ENCODE measurements at regions not wholly inside any gene's neighbourhood (a gene's known extent, or its start where the extent isn't known, plus 50 kb on each side); places are given as distances from the start of the nearest gene placed in this dataset.

DNA sequence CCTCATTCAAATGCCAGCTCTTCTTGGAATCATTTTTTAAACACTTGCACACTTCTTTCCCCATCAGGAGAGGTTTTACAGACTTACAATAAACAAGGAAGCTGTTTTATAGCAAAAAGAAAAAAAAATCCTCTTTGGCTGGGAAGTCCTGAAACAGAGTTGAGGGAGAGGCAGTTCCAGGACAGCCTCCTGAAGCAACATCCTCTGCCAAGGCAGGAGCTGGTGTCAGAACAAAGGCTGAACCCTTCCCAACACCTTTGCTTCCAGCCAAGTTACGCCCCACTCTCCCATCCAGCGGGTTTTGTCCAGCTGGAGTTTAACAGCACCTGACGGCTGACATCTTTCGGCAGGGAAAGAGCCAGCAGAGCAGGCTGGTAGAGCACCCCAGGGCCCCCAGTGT, 287.8 kb downstream of the RRAGC start:
- no peak for DNase-seq (ENCODE audit: low read depth)

DNA sequence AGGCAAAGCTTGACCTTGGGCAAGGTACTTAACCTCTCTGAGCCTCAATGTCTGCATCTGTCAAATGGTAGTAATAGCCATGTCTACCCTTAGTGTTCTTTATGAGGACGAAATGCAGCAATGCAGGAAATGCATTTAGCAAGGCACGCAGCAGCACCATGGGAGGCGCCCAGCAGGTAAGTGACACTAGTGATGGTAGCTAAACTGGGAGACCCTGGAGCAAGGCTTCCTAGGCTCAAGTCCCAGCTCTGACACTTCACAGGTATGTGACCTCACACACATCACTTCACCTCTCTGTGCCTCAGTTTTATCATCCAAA, 289.0 kb downstream of the RRAGC start:
- no peak for DNase-seq (ENCODE audit: low read depth)

DNA sequence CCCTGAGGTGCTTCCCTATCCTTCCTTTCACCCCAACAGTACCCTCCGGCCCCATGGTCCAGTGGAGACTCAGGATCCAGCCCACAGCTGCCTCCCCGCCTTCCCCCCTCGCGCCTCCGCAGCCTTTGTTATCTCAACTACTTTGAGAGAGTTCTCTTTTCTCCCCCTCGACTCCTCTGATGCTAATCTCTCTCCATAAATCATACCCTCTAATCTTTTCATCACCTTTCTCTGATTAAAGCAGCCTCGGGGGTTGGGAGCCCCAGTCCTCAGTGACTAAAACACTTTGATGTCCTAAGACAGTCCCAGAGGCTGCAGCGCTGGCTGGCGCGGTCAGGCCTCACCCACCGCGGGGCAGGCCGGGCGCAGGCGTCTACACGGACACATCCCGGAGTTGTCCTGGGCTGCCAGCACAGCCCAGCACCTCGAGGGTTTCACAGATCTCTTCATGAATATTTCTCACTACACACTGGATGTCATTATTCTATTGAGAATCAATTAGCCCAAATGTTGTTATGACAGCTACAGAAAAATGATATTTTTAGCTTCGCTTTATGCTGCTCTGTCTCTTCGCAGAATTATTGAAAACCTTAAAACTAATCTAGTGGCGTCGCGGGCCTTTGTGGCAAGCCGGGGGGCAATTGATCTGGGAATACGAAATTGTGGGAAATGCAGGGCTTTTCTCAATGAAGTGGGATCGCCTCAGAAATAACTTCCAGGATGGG, 289.5 kb downstream of the RRAGC start:
- DNase-seq (ENCODE audit: low read depth): no peak

DNA sequence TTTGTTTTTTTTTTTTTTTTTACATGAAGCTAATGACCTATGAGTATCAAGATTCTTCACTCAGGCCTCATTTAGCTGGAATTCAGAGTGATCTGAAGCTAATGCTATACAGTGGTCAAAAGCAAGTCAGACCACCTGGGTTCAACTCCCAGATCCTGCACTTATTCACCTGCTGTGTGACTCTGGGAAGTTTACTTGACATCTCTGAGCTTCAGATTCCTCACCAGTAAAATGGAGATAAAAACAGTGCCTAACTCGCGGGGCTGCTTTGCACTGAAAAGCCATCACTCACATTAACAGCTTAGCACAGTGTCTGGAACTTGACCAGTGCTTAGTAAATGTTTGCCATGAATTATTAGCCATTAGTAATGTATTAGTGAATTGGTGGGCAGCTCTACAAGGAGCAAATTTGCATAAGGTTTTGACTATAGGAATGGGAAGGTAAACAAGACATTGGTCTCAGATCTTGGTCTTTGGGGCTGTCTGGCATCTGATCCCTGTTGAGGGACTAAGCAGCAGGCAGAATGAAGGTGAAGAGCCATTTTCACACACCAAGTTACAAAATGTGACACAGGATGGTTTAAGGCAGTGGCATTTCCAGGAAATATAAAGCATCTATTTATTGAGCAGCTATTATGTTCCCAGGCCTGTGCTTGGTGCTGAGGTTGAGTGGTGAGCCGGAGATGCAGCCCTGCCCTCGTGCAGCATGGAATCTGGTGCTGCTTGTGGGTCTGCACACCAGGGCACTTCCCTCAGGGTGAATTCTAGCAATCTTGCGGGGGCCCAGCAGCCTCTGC, 291.3 kb downstream of the RRAGC start:
- DNase-seq (ENCODE audit: low read depth): no peak

DNA sequence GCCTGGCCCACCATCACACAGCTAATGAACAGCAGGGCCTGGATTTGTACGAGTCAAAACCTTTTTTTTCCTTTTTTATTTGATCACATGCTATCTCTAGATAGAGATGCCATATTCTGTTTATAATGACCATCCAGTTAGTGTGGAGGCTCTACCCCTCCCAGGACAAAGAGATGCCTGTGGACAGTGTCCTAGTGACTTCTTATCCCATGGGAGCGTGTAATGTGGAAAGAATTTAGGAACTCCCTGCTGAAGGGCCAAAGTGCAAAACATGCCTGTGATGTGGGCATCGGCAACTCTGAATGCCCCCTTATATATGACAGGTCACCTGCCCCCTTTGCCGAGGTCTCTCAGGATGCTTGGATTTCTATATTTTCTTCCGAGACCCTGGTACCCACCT, 292.2 kb downstream of the RRAGC start:
- DNase-seq (ENCODE audit: low read depth): no peak

DNA sequence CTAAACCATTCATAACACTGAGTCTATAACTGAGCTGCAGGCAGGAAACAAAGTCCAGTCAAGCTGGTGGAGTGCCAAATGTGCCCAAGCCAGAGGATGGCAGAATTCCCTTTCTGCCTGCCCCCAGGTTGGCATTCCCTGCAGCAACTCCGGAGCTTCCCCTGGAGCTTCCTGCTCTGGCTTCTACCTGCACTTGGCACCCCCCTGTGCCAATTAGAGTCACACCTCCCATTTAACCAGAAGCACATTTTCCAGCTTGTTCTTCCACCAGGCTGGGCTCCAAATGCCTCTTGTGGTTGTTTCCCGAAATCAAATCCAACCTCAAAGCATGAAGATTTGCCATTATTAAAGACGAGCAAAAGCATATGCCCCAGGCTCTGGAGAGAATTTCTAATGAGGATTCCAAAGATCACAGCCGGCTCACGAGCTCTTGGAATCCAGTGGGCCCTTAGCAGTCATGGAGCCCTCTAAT, 294.5 kb downstream of the RRAGC start:
- no peak for DNase-seq (ENCODE audit: low read depth)

DNA sequence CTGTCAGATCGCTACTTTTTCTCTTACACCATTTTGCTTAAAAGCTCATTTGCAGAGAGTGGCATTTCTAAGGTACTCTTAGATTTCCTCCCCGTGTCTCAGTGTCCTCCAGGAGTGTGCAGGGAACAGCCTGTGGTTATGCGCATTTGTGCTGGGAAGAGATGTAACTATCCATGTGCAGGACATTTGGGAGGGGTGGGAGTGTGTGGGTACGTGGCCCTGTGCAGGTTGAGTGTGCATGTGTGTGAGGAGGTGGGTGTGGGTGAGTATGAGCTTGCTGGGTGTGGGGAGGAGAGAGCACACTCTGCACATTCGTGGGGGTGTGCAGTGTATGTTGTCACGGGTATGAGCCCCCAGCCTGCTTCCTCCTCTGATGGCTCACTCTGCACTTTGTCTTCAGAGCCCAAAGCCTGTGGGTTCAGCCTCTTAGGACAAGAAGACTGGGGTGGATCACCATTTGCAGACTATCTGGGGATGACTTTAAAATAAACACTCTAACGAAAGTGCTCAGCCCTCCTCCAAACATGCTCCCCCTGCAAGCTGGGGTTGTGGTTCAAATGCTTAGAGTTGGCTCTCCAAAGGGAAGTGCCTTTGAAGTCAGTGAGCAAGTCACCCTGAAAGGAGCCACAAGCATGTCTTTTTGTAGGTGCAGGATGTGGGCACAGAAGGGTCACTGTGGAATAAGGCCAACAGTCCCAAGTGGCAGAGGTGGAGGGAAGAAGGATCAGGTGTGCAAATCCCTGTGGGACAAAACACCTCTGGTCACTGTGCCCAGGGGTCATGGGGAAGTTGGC, 295.4 kb downstream of the RRAGC start:
- no peak for DNase-seq (ENCODE audit: low read depth)

DNA sequence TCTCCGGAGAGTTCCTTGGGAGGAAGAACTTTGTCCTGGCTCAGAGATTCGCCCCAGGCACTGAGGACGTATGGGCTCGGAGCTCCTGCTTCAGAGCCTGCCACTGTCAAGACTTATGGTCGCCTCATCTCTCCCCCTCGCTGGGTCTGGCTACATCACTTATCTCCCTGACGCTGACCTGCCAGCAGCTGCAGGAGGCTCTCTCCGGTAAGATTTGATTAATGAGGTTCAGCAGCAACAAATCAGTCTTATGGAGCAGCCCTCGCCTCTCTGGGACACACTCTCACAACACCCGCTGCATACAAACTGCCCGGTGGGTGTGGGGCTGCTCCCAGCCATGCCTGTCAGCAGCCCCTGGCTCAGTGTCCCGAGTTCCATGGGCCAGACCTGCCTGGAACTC, 297.8 kb downstream of the RRAGC start:
- no peak for DNase-seq (ENCODE audit: low read depth)

DNA sequence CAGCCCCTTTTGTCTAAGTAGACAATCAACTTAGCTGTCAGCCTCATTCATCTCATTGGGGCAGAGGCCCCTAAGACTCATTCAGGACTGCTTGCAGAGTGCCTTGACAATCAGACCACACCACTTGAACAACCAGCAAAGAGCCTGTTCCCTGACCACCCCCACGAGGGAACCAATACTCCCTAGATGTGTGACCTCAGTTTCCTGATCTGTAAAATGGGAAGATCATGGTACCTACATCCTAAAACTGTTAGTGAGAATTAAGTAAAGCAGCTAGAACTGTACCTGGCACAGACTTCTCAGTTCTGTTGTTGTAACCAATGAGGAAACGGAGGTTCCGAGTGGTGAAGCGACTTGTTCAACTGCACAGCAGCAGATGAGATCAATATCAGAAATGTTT, 298.5 kb downstream of the RRAGC start:
- DNase-seq (ENCODE audit: low read depth): no peak

DNA sequence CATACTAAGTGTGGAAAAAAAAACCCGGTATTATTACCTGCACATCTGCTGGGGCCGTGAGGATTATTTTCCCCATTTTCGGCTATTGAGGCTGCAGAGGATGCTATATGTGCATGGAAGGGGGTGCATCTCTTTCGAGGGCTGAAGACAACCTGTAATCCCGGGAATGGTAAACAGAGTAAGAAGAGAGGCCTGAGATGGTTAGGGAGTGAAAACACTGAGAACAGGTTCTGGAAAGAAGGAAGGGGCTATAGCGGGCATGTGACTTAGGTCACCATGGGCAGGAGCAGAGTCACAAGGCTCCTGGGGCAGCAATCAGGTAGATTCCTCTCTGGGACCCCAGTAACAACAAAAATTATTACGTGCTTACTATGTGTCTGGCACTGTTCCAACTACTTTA, 299.1 kb downstream of the RRAGC start:
- no peak for DNase-seq (ENCODE audit: low read depth)

DNA sequence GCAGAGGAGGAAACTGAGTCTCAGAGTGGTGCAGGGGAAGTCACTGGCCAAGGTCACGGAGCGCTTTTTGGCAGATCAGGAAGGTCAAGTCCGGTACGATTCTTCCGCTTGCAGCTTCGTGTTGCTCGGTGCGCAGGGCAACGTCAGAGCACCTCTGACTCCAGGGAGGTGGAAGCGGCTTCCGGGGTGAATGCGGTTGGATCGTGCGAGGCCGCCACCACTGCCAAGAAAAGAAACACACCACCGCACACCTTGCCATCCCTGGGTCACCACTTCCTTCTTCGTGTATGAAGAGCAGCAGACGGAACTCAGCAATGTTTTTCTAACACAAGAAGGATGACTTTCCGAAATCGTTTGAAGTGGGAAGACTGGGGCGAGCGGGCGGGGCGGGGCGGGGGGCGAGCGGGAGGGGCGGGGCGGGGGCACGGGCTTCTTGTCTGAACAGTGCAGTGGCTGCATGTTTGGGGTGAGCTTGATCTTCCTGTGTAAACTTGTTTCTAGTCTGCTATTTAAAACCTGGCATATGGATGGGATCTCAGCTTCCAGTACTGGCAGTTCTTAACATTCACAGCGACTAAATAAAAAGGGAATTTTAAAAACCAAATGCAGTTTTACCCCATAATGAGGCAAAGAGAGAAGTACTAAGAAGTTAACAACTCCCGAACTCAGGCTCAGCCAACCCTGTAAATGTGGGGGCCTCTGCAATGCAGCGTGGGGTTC, 300.0 kb downstream of the RRAGC start:
- peak; percentile 69 for DNase-seq (ENCODE audit: low read depth)

DNA sequence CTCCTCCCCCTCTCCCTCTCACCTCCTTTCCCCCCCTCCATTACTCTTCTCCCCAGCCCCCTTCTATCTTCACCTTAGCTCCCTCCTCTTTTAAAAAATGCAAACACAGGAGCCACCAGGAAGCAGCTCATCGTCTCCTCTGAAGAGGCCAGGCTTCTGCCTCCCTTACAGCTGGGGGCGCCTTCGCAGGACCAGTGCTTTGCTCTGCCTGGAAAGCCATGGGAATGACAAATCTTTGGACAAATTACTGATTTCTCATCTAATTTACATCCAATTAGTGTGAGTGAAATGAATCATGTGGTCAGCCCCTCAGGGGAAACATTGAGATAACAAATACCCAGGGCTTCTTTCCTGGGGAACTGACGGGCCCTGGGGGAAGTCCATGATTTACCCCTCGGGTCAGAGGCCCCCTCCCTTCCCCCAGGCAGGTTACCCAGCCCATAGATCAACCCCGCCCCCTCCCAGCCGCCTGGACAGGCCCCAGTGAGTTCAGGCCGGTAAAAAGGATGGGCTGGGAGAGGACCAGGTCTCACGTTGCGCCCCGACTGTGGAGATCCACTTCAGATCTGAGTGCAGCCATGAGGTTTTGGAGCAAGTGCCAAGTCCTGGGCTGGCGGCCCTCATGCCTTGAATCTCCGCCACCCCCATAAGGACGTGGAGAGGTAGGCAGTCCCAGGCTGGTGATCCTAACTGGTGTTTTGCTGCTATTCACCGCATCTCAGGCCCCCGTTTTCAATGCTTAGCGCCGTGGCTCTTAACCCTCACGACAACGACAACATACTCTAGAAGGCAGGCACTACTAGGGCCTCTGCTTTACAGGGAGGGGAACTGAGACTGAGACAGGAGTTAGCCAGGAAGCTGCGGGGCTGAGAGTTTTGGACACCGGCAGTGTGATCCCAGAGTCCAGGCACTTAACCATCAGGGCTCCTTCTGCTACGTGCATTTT, 300.8 kb downstream of the RRAGC start:
- peak; percentile 7 for DNase-seq (ENCODE audit: low read depth)

DNA sequence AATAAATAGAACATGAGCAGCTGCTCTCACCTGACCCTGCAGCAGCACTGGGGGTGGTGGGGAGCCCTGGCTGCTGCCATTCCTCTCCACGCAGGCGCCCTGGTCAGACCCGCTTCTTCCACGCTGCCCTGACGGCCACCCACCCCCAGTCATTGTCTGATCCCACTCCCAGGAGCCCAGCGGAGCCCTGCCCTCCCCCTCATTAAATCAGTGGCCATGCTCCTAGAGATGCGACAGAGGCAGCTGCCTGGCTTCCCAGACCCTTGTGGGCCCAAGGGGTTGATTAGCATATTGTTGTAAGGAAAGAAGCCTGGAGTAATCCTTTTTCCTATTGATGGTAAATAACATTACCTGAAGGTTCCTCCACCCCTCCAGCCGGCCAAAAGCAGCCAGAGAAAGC, 301.5 kb downstream of the RRAGC start:
- DNase-seq (ENCODE audit: low read depth): no peak

DNA sequence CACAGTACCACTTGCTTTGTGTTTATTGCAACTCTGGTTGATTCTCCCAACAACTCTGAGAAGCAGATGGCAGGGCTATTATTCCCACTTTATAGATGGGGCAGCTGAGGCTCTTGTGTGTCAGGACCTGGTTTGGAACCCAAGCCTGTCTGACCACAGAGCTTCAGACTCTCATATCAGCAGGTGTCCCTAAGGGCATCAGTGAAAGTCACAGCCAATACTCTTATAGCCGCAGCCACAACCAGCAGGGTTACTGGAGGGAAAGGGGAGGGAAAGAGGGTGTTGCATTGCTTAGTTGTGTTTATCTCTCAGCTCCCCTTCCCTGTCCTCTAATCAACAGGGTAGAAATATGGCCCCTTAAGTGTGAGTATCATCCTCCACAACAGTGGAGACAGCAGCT, 304.0 kb downstream of the RRAGC start:
- no peak for DNase-seq (ENCODE audit: low read depth)

DNA sequence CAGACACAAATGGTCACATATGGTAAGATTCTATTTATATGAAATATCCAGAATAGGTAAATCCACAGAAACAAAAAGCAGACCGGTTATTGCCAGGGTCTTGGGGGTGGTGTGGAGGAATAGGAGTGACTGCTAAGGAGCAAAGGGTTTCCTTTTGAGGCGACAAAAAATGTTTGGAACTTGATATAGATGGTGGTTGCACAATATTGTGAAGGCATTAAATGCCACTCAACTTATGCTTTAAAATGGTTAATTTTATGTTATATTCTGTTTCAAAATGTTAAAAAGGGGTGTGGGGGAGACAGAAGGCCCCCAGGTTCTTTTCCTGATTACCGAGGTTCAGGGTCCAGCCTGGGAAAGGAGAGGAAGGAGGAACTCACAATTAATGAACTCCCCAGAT, 304.4 kb downstream of the RRAGC start:
- DNase-seq (ENCODE audit: low read depth): no peak

DNA sequence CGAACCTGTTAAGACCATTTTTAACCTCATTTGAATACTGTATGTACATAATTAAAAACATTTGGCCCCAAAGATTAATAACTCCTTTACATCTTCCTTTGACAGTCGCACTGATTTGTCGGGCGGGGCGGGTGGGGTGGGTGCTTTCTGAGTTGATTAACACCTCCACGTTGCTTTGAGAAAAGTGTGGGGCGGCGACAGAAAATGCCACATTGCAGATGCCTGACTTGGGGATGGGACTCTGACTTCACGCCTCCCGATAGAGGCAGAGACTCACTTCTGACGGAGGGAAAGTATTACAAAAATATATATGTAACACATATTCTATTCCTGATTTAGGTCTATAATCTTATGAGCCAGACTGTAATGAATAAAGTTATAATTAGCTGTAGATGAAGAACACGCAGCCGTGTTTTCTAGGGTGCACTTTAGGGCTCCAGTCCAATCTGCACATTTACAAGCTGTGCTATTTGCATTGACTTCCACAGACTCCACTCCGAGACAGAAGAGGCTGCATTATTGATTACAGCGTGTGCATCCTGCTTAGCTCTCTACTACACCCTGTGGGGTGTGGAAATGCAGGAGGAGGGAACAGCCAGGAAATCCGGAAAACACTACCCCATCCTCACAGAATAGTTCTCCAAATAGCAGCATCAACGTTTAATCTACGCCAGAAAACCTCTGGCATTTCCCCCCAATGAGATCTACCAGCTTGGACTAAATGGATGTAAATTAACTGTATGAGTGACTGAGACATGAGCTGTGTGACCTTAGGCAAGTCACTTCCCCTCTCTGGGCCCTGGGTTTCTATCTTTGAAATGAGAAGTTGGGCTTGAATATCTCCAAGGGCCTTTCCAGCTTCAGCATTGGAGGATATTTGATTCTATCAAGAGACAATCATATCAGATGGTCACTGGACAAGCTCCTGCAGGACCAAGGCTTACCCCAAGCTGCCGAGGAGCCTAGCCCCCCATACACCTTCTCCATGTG, 308.0 kb downstream of the RRAGC start:
- no peak for DNase-seq (ENCODE audit: low read depth)

DNA sequence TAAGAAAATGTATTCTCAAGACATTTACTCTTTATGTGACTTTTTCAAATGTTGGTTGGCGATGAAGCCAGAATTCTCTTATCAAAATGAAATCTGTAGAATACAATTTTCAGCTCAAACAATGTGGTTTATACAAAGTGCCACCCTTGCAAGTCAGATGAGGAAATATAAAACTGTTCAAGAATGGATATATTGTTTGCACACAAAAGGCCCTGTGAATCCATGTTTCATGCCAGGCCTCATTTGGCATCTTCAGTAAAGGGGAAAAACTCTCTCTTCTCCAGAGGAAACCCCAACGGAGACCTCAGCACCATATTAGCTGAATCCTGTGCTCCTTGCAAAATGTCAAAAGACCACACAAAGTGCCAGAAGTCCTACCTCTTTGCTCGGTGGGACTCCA, 310.4 kb downstream of the RRAGC start:
- DNase-seq (ENCODE audit: low read depth): no peak

DNA sequence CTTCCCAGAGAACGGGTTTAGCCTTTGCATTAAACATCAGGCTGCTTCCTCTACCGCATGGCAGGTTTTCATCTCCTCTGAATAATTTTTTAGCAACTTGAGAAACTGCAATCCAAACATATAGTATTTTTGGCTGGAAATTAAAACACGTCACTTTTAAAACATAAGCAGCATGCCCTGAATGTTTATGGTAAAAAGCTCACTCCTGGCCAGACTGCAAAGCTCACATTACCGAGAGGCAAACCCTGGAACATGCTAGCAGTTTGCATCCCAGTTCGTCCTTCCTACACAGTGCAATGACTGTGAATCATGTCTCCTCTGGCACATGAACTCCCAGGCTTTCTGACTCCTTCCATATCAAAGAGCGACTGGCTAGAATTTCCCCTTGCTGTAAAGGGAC, 312.3 kb downstream of the RRAGC start:
- no peak for DNase-seq (ENCODE audit: low read depth)

DNA sequence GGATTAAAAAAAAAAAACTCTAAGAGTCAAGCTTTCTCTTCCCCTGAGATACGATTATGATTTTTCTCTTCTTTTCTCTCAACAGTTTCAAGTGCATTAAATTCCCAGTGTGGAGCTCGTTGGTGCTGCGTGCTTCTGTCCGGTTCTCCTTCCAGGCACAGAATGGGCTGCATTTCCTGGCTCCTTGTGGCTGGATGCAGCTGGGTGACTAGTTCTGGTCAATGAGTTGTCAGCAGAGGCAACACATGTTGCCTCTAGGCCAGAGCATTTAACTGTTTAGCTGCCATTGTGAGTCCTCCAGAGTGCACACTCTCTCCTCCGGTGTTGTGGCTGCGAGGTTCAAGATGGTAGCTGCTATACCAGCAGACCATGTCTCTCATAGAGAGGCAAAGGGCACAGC, 312.9 kb downstream of the RRAGC start:
- no peak for DNase-seq (ENCODE audit: low read depth)

DNA sequence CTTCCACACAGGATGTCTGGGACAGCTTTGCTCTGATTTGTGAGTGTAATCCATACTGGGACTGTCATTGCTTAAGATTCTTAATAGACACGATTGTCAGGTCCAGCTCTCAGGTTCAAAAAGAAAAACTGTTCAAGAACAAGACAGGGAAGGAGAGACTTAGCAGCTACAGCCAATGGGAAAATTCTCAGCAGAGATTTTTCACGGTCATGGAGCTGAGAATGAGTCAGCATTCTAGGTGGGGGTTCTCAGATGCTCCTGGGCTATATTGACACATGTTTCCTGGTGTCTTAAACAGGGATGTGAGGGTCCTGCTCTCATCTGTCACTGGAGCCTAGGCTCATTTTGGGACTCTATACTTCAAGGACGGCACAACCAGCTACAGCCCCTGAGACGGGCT, 318.3 kb downstream of the RRAGC start:
- DNase-seq (ENCODE audit: low read depth): no peak

Data from activated T-cell treated with anti-CD3 and anti-CD28 coated beads for 24 hours (primary cell).